HEK293T (cell line): ENCODE measurements at regions not wholly inside any gene's neighbourhood (a gene's known extent, or its start where the extent isn't known, plus 50 kb on each side); places are given as distances from the start of the nearest gene placed in this dataset.

Experiments used
- CTCF ChIA-PET: fragments of 350-600 bp; formaldehyde crosslinking; extraction: SDS; loops from one replicate; lab custom pipeline; 2021; ENCODE audit warnings: antibody characterized with exemption, inconsistent platforms; lab: Yijun Ruan, JAX
- POLR2A ChIA-PET: fragments of 350-600 bp; formaldehyde crosslinking; extraction: SDS; loops from one replicate; lab custom pipeline; 2020; ENCODE audit warnings: antibody characterized with exemption, inconsistent platforms; lab: Yijun Ruan, JAX
- DNase-seq: peaks from one replicate; pipeline ENCODE4 v3.0.0; 2012; ENCODE audit warnings: mixed read lengths; ENCODE audit errors: extremely low spot score
- ARNT ChIP-seq: fragments of 450-650 bp; IDR thresholded peaks from 2 replicates; pipeline ENCODE4 v1.6.1; 2017; ENCODE audit warnings: mild to moderate bottlenecking
- BHLHE40 ChIP-seq: fragments of 450-650 bp; IDR thresholded peaks from 2 replicates; pipeline ENCODE4 v1.6.1; 2016; ENCODE audit warnings: mild to moderate bottlenecking, moderate library complexity, borderline replicate concordance
- CTBP1 ChIP-seq: fragments of 450-650 bp; IDR thresholded peaks from 2 replicates; pipeline ENCODE4 v1.6.1; 2016; ENCODE audit warnings: borderline replicate concordance
- ELF4 ChIP-seq: fragments of 450-650 bp; IDR thresholded peaks from 2 replicates; pipeline ENCODE4 v1.6.1; 2017; ENCODE audit warnings: antibody characterized with exemption
- FOXA1 ChIP-seq: fragments of 450-650 bp; IDR thresholded peaks from 2 replicates; pipeline ENCODE4 v1.6.1; 2016; ENCODE audit warnings: mild to moderate bottlenecking
- FOXK2 ChIP-seq: fragments of 450-650 bp; IDR thresholded peaks from 2 replicates; pipeline ENCODE4 v1.6.1; 2016; ENCODE audit warnings: mild to moderate bottlenecking
- FOXM1 ChIP-seq: fragments of 450-650 bp; IDR thresholded peaks from 2 replicates; pipeline ENCODE4 v1.6.1; 2017; ENCODE audit warnings: mild to moderate bottlenecking, borderline replicate concordance
- HDGF ChIP-seq: fragments of 450-650 bp; IDR thresholded peaks from 2 replicates; pipeline ENCODE4 v1.6.1; 2017; ENCODE audit warnings: antibody characterized with exemption, borderline replicate concordance
- L3MBTL2 ChIP-seq: fragments of 450-650 bp; conservative IDR thresholded peaks from 2 replicates; pipeline ENCODE4 v1.6.1; 2016; ENCODE audit warnings: mild to moderate bottlenecking
- LEF1 ChIP-seq: fragments of 450-650 bp; IDR thresholded peaks from 2 replicates; pipeline ENCODE4 v1.6.1; 2017; ENCODE audit warnings: mild to moderate bottlenecking, borderline replicate concordance
- NFRKB ChIP-seq: fragments of 450-650 bp; IDR thresholded peaks from 2 replicates; pipeline ENCODE4 v1.6.1; 2016; ENCODE audit warnings: mild to moderate bottlenecking, moderate library complexity
- PKNOX1 ChIP-seq: fragments of 450-650 bp; IDR thresholded peaks from 2 replicates; pipeline ENCODE4 v1.6.1; 2016
- SP1 ChIP-seq: fragments of 450-650 bp; IDR thresholded peaks from 2 replicates; pipeline ENCODE4 v1.6.1; 2017
- SUZ12 ChIP-seq: fragments of 450-650 bp; IDR thresholded peaks from 2 replicates; pipeline ENCODE4 v1.6.1; 2016; ENCODE audit warnings: mild to moderate bottlenecking
- TARDBP ChIP-seq: fragments of 450-650 bp; IDR thresholded peaks from 2 replicates; pipeline ENCODE4 v1.6.1; 2016
- ZNF384 ChIP-seq: fragments of 450-650 bp; IDR thresholded peaks from 2 replicates; pipeline ENCODE4 v1.6.1; 2016

GRCh38 chr1:8267307-8267706, 50.6 kb upstream of the SLC45A1 start:
- POLR2A ChIA-PET = no interaction called here
- DNase-seq = no peak
- CTCF ChIA-PET = no interaction called here
- TF ChIP-seq HDGF (no peak), FOXA1 (no peak), L3MBTL2 (no peak), ELF4 (no peak), FOXK2 (no peak), ZNF384 (no peak), BHLHE40 (no peak), SP1 (no peak), ARNT (no peak), NFRKB (no peak), LEF1 (no peak), CTBP1 (no peak), FOXM1 (no peak), PKNOX1 (no peak)

GRCh38 chr1:8266436-8267165, 51.3 kb upstream of the SLC45A1 start:
- TF ChIP-seq BHLHE40 = no peak
- no peak for TF ChIP-seq L3MBTL2
- no peak for TF ChIP-seq FOXK2
- TF ChIP-seq FOXM1 = no peak
- no peak for TF ChIP-seq NFRKB
- TF ChIP-seq SP1 = no peak
- no peak for TF ChIP-seq ELF4
- TF ChIP-seq ARNT = no peak
- no peak for DNase-seq
- ChIA-PET POLR2A (no interaction called here), CTCF (no interaction called here)

DNA sequence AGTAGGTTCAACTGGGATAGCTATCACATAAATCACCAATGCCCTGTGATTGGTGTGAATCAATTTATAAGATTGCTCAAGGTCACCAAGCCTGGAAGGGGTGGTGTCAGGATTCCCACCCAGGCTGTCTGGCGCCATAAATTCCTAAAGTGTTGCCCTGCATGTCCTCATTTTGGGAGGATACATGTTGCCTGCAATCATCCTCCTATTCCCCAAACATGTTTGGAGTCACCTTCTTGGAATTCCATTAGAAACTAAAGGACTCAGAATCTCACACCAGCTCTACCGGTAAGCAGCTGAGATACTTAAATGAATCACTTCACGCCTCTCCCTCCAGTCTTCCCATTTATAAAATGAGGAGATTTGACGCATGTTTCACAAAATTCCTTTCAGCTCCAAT, 54.1 kb upstream of the SLC45A1 start:
- TF ChIP-seq SUZ12 (no peak), TARDBP (no peak), HDGF (no peak), FOXK2 (no peak), FOXA1 (no peak), BHLHE40 (no peak), ARNT (no peak), ELF4 (no peak), ZNF384 (no peak), FOXM1 (no peak), PKNOX1 (no peak), SP1 (no peak), L3MBTL2 (no peak), LEF1 (no peak), NFRKB (no peak), CTBP1 (no peak)
- no peak for DNase-seq
- ChIA-PET CTCF (no interaction called here), POLR2A (no interaction called here)

DNA sequence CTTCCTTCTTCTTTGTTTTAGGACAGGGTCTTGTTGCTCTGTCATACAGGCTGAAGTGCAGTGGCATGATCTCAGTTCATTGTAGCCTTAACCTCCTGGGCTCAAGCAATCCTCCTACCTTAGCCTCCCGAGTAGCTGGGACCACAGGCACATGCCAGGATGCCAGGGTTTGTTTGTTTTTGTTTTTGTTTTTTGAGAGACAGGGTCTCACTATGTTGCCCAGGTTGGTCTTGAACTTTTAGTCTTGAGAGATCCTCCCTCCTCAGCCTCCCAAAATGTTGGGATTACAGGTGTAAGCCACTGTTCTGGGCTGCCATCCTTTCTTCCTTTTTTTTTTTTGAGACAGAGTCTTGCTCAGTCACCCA, 56.5 kb upstream of the SLC45A1 start:
- CTCF ChIA-PET = no interaction called here
- DNase-seq = no peak
- TF ChIP-seq CTBP1 (no peak), HDGF (no peak), LEF1 (no peak), ZNF384 (no peak), FOXM1 (no peak), L3MBTL2 (no peak), SUZ12 (no peak), ARNT (no peak)
- POLR2A ChIA-PET = no interaction called here

DNA sequence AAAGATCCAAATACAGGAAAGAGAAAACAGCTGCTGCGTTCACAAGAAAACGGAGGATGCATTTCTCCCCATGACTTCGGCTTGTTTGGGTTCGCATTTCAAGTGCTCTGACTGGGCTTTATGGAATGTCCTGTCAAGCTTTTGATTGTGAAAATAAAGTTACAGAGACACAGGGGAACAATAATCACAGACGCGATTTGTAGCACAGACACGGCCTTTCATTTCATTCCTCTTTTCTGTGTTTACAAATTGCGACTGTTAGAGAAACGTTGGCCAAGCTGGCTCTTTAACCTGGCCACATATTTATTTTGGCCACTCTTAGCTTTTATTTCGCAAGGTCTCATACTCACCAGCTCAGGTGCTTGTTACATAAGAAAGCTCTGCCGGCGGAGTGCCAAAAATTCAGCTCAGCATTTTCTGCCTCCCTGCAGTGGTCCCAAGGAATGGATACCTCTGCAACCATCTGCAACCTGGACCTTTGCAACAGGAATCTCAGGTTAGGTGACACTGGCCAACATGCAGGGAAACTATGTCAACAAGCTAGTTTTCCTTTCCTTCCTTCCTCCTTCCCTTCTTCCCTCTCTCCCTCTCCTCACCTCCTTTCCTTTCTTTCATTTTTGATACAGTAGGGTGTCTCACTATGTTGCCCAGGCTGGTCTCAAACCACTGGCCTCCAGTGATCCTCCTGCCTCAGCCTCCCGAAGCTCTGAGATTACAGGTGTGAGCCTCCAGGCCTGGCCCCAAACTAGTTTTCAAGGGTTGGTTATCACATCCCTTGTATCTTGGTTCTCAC, 58.2 kb upstream of the SLC45A1 start:
- TF ChIP-seq CTBP1 (no peak), ZNF384 (no peak), SUZ12 (no peak), FOXK2 (no peak), HDGF (no peak), BHLHE40 (no peak), SP1 (no peak), FOXA1 (no peak), NFRKB (no peak), LEF1 (no peak), L3MBTL2 (no peak), ELF4 (no peak), FOXM1 (no peak), PKNOX1 (no peak), TARDBP (no peak), ARNT (no peak)
- DNase-seq = no peak
- POLR2A ChIA-PET = no interaction called here
- CTCF ChIA-PET = interaction anchor here (0.9 kb wide), 1 partner anchor 90 kb away, joined by 3 read pairs; no protein-coding TSS in a partner anchor
